Peyer's patch (tissue), 4 donors: ENCODE measurements at regions not wholly inside any gene's neighbourhood (a gene's known extent, or its start where the extent isn't known, plus 50 kb on each side); places are given as distances from the start of the nearest gene placed in this dataset.

Source experiments
- CTCF ChIP-seq, 6 experiments: fragments of 450-650 bp in 4 of 6; fragments of 200-600 bp in 2 of 6; sonication (generic) in 1 of 6; IDR thresholded peaks; one replicate each; pipeline ENCODE4 v1.5.1; 2017 to 2019; ENCODE audit warnings: antibody characterized with exemption in 6 of 6, mild to moderate bottlenecking in 3 of 6, moderate library complexity in 1 of 6
- POLR2A ChIP-seq, 2 donors: fragments of 450-650 bp; IDR thresholded peaks; one replicate each; pipeline ENCODE4 v1.5.1; 2017; ENCODE audit warnings: antibody characterized with exemption in 2 of 2, mild to moderate bottlenecking in 2 of 2, moderate library complexity in 2 of 2

GRCh38 chr5:7961540-7961939, 92.6 kb downstream of the MTRR start:
- no peak for TF ChIP-seq POLR2A (IDR thresholded peaks at IDR 0.05)
- no peak for TF ChIP-seq CTCF (IDR thresholded peaks at IDR 0.05)
